Lung (tissue), 11 donors: ENCODE measurements at regions not wholly inside any gene's neighbourhood (a gene's known extent, or its start where the extent isn't known, plus 50 kb on each side); places are given as distances from the start of the nearest gene placed in this dataset.

Experiments used
- ATAC-seq: fragments of 200-7000 bp; cut with Tn5 transposase; one replicate; pipeline ENCODE4 v1.9.1; 2020; ENCODE audit warnings: moderate number of reproducible peaks; ENCODE audit not compliant: insufficient read depth, low FRiP score
- DNase-seq, 3 donors: peaks; one replicate each; pipeline ENCODE4 v3.0.0-alpha.2; 2013 to 2017
- H3K27ac ChIP-seq, 2 donors: one replicate each; pipeline ENCODE4 v1.5.1; 2013; ENCODE audit warnings: mild to moderate bottlenecking in 2 of 2, moderate library complexity in 2 of 2, control low read depth in 1 of 2, inconsistent platforms in 1 of 2, low read depth in 1 of 2, low read length in 1 of 2
- H3K27me3 ChIP-seq, 3 donors: one replicate each; pipeline ENCODE4 v1.5.1; 2013; ENCODE audit warnings: low read length in 2 of 3; ENCODE audit not compliant: control insufficient read depth in 3 of 3, insufficient read depth in 3 of 3
- H3K36me3 ChIP-seq, 4 donors: one replicate each; pipeline ENCODE4 v1.5.1; 2013; ENCODE audit warnings: low read length in 4 of 4, mild to moderate bottlenecking in 1 of 4, moderate library complexity in 1 of 4; ENCODE audit not compliant: control insufficient read depth in 4 of 4, insufficient read depth in 4 of 4
- H3K4me1 ChIP-seq, 5 donors: one replicate each; pipeline ENCODE4 v1.5.1; 2013; ENCODE audit warnings: low read length in 5 of 5, mild to moderate bottlenecking in 2 of 5, moderate library complexity in 1 of 5; ENCODE audit not compliant: control insufficient read depth in 5 of 5, insufficient read depth in 5 of 5
- H3K4me3 ChIP-seq: one replicate; pipeline ENCODE4 v1.5.1; 2013; ENCODE audit warnings: mild to moderate bottlenecking, control low read depth, moderate library complexity
- H3K9ac ChIP-seq, 2 donors: one replicate each; pipeline ENCODE4 v1.5.1; 2013; ENCODE audit warnings: low read length in 2 of 2, control low read depth in 1 of 2; ENCODE audit not compliant: insufficient read depth in 1 of 2
- H3K9me3 ChIP-seq, 4 donors: one replicate each; pipeline ENCODE4 v1.5.1; 2013; ENCODE audit warnings: low read length in 3 of 4, mild to moderate bottlenecking in 1 of 4, moderate library complexity in 1 of 4; ENCODE audit not compliant: control insufficient read depth in 4 of 4, insufficient read depth in 3 of 4
- WGBS, 2 donors: extraction: QIAGEN DNeasy Blood & Tissue Kit; methylation state at CpG; one replicate each; pipeline ENCODE4 v1.1.7; 2013; 5-methylcytosine and 5-hydroxymethylcytosine counted together
- TF ChIP-seq, protein P1 (sequence below): IDR thresholded peaks from 2 replicates; pipeline ENCODE4 v1.5.1; 2012; ENCODE audit warnings: mild to moderate bottlenecking; ENCODE audit errors: control extremely low read depth, extremely low read depth
- donor health status: control.
- donor health status: control.
- donor health status: Bipolar disorder and iron deficiency.
- donor health status: healthy.
- donor health status: DM: yes; HTN: yes; CAD: no.

- TF ChIP-seq, protein P1, sequence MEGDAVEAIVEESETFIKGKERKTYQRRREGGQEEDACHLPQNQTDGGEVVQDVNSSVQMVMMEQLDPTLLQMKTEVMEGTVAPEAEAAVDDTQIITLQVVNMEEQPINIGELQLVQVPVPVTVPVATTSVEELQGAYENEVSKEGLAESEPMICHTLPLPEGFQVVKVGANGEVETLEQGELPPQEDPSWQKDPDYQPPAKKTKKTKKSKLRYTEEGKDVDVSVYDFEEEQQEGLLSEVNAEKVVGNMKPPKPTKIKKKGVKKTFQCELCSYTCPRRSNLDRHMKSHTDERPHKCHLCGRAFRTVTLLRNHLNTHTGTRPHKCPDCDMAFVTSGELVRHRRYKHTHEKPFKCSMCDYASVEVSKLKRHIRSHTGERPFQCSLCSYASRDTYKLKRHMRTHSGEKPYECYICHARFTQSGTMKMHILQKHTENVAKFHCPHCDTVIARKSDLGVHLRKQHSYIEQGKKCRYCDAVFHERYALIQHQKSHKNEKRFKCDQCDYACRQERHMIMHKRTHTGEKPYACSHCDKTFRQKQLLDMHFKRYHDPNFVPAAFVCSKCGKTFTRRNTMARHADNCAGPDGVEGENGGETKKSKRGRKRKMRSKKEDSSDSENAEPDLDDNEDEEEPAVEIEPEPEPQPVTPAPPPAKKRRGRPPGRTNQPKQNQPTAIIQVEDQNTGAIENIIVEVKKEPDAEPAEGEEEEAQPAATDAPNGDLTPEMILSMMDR = no peak
- no peak for ATAC-seq
- DNase-seq = no peak
- Histone ChIP-seq H3K4me3 (no peak overlapping the region), H3K27ac (no peak overlapping the region), H3K9me3 (no peaks in the 10 kb centered on the region), H3K27me3 (no peaks in the 10 kb centered on the region), H3K9ac (no peak overlapping the region), H3K4me1 (no peaks in the 10 kb centered on the region), H3K36me3 (no peaks in the 10 kb centered on the region)
- 54 to 57% methylated on average over 4 of the region's 4 CpGs for WGBS, 2 donors
These were observed 501.5 kb downstream of the NR4A2 start for GRCh38 chr2:155830817-155831579.

- TF ChIP-seq, protein P1 = no peak
- H3K4me3 ChIP-seq = no peak overlapping the region
- no peak for DNase-seq
- no peak overlapping the region for H3K9ac ChIP-seq
- H3K9me3 ChIP-seq = no peaks in the 10 kb centered on the region
- 88 to 93% methylated on average over 5 of the region's 5 CpGs for WGBS, 2 donors
- no peak for ATAC-seq
- H3K27ac ChIP-seq = no peak overlapping the region
- H3K27me3 ChIP-seq = no peaks in the 10 kb centered on the region
- no peaks in the 10 kb centered on the region for H3K36me3 ChIP-seq
- no peaks in the 10 kb centered on the region for H3K4me1 ChIP-seq
These were observed 502.2 kb downstream of the NR4A2 start for GRCh38 chr2:155830351-155830750.

GRCh38 chr2:155825876-155826275 lies 506.6 kb downstream of the NR4A2 start:
- H3K9ac ChIP-seq = no peak overlapping the region
- WGBS, 2 donors = 67 to 78% methylated on average over 2 of the region's 2 CpGs
- H3K9me3 ChIP-seq = no peaks in the 10 kb centered on the region
- H3K4me1 ChIP-seq = no peaks in the 10 kb centered on the region
- H3K4me3 ChIP-seq = no peak overlapping the region
- no peak overlapping the region for H3K27ac ChIP-seq
- ATAC-seq = no peak
- H3K36me3 ChIP-seq = no peaks in the 10 kb centered on the region
- TF ChIP-seq, protein P1 = no peak
- DNase-seq = no peak
- H3K27me3 ChIP-seq = no peaks in the 10 kb centered on the region

- no peak overlapping the region for H3K4me3 ChIP-seq
- no peak overlapping the region for H3K9ac ChIP-seq
- H3K27ac ChIP-seq = no peak overlapping the region
- peak in 1 of 3 donors; percentile 1 for DNase-seq
- H3K4me1 ChIP-seq = no peaks in the 10 kb centered on the region
- ATAC-seq = no peak
- TF ChIP-seq, protein P1 = no peak
- H3K27me3 ChIP-seq = no peaks in the 10 kb centered on the region
- H3K36me3 ChIP-seq = no peaks in the 10 kb centered on the region
- peaks cover 0 to 8% (median 2%) of the 10 kb centered on the region in 4 donors for H3K9me3 ChIP-seq
These were observed 516.7 kb downstream of the NR4A2 start for GRCh38 chr2:155815851-155816250.
